ENCODE measurements at regions not wholly inside any gene's neighbourhood (a gene's known extent, or its start where the extent isn't known, plus 50 kb on each side); places are given as distances from the start of the nearest gene placed in this dataset.

GRCh38 chr5:9733486-9733885, 103.3 kb upstream of the TAS2R1 start:
- TF ChIP-seq CTCF (IDR thresholded peaks at IDR 0.05) (no peak), EZH2 (IDR thresholded peaks at IDR 0.05) (no peak), EZH2phosphoT487 (IDR thresholded peaks at IDR 0.05) (no peak)

Measured in neural progenitor cell (in vitro differentiated cells).